H1 (cell line): ENCODE measurements at regions not wholly inside any gene's neighbourhood (a gene's known extent, or its start where the extent isn't known, plus 50 kb on each side); places are given as distances from the start of the nearest gene placed in this dataset.

Source experiments
- CTCF ChIA-PET: fragments of 300-600 bp; sonication (Branson Sonifier 250); formaldehyde crosslinking; loops from one replicate; lab custom pipeline; 2021; ENCODE audit not compliant: partially characterized antibody; lab: Charles Lee
- POLR2A ChIA-PET: fragments of 300-600 bp; sonication (Branson Sonifier 250); formaldehyde crosslinking; loops from one replicate; lab custom pipeline; 2021; ENCODE audit warnings: inconsistent platforms; ENCODE audit not compliant: partially characterized antibody; lab: Charles Lee
- DNase-seq, 2 experiments: peaks; one replicate each; pipeline versions ENCODE4 v3.0.0 to v3.0.0-alpha.2; 2010 to 2022; ENCODE audit warnings: low spot score in 2 of 2, low read depth in 1 of 2, mixed read lengths in 1 of 2
- FAIRE-seq: peaks from 2 replicates; lab custom pipeline; 2011; peaks lifted over from hg19 to GRCh38; lab: Jason Lieb, UNC
- H2AFZ ChIP-seq: 2 replicates; pipeline ENCODE4 v1.8.1; 2012; ENCODE audit warnings: low read length, inconsistent platforms
- H2AK5ac ChIP-seq: 2 replicates; pipeline ENCODE4 v1.6.1; 2013; ENCODE audit warnings: low read depth, low read length
- H2BK120ac ChIP-seq: replicated peaks from 2 replicates; pipeline ENCODE3; 2013; ENCODE audit warnings: low read depth, low read length, inconsistent platforms
- H2BK12ac ChIP-seq: 2 replicates; pipeline ENCODE4 v1.6.1; 2013; ENCODE audit warnings: low read depth, low read length
- H2BK15ac ChIP-seq: 2 replicates; pipeline ENCODE4 v1.6.1; 2013; ENCODE audit warnings: low read length
- H2BK20ac ChIP-seq: 2 replicates; pipeline ENCODE4 v1.6.1; 2013; ENCODE audit warnings: low read length
- H2BK5ac ChIP-seq: 2 replicates; pipeline ENCODE4 v1.6.1; 2013; ENCODE audit warnings: low read depth, low read length
- H3K14ac ChIP-seq: 2 replicates; pipeline ENCODE4 v1.6.1; 2013; ENCODE audit warnings: inconsistent platforms; ENCODE audit not compliant: insufficient read length
- H3K18ac ChIP-seq: 2 replicates; pipeline ENCODE4 v1.6.1; 2013; ENCODE audit warnings: low read length; ENCODE audit errors: extremely low read depth
- H3K23ac ChIP-seq: 2 replicates; pipeline ENCODE4 v1.6.1; 2013; ENCODE audit warnings: inconsistent platforms; ENCODE audit not compliant: insufficient read length
- H3K23me2 ChIP-seq: 2 replicates; pipeline ENCODE4 v1.6.1; 2013; ENCODE audit warnings: low read depth, low read length
- H3K27ac ChIP-seq: 2 replicates; pipeline ENCODE4 v1.6.1; 2011; ENCODE audit warnings: low read depth, low read length, inconsistent platforms
- H3K27me3 ChIP-seq, 4 experiments: replicated peaks in 1 of 4; 1 replicate in 1 of 4; 2 replicates in 3 of 4; pipeline versions ENCODE4 v1.6.1 to v1.8.1; 2011 to 2013; ENCODE audit warnings: low read length in 3 of 4, mild to moderate bottlenecking in 3 of 4, inconsistent platforms in 2 of 4, mixed read lengths in 2 of 4, moderate library complexity in 1 of 4; ENCODE audit not compliant: control insufficient read depth in 3 of 4, insufficient read depth in 3 of 4; ENCODE audit errors: extremely low read depth in 1 of 4
- H3K36me3 ChIP-seq, 4 experiments: 2 replicates each; pipeline versions ENCODE4 v1.6.1 to v1.8.1; 2011 to 2013; ENCODE audit warnings: mild to moderate bottlenecking in 4 of 4, low read length in 3 of 4, moderate library complexity in 2 of 4, control low read depth in 1 of 4, inconsistent platforms in 1 of 4; ENCODE audit not compliant: insufficient read depth in 4 of 4, control insufficient read depth in 2 of 4
- H3K4ac ChIP-seq: replicated peaks from 2 replicates; pipeline ENCODE3; 2013; ENCODE audit warnings: low read length, low read depth, mixed read lengths, inconsistent platforms; ENCODE audit not compliant: insufficient read length
- H3K4me1 ChIP-seq, 4 experiments: replicated peaks in 1 of 4; 1 replicate in 1 of 4; 2 replicates in 3 of 4; pipeline versions ENCODE4 v1.6.1 to v1.8.1; 2011 to 2013; ENCODE audit warnings: low read length in 3 of 4, inconsistent platforms in 2 of 4, mixed read lengths in 1 of 4; ENCODE audit not compliant: insufficient read depth in 4 of 4, control insufficient read depth in 3 of 4
- H3K4me2 ChIP-seq, 2 experiments: 2 replicates each; pipeline versions ENCODE4 v1.6.1 to v1.8.1; 2011 to 2013; ENCODE audit warnings: low read depth in 2 of 2, low read length in 2 of 2, control low read depth in 1 of 2, inconsistent platforms in 1 of 2, mild to moderate bottlenecking in 1 of 2; ENCODE audit not compliant: insufficient read depth in 1 of 2
- H3K4me3 ChIP-seq, 4 experiments: fragments of 200-600, 300-600 bp in 1 of 4; sonication (generic), shearing (Covaris generic), sonication (Bioruptor Twin) in 1 of 4; 2 replicates each; pipeline versions ENCODE4 v1.5.1 to v1.8.1; 2011 to 2016; ENCODE audit warnings: low read length in 4 of 4, low read depth in 3 of 4, control low read depth in 2 of 4, inconsistent platforms in 2 of 4, mild to moderate bottlenecking in 2 of 4, mixed read lengths in 1 of 4, moderate library complexity in 1 of 4; ENCODE audit not compliant: insufficient read depth in 2 of 4; ENCODE audit errors: extremely low read depth in 1 of 4
- H3K56ac ChIP-seq: replicated peaks from 2 replicates; pipeline ENCODE3; 2013; ENCODE audit warnings: low read depth, mild to moderate bottlenecking, mixed read lengths, low read length, inconsistent platforms; ENCODE audit not compliant: insufficient read length
- H3K79me1 ChIP-seq: 2 replicates; pipeline ENCODE4 v1.6.1; 2013; ENCODE audit warnings: low read depth, low read length, control low read depth
- H3K79me2 ChIP-seq, 2 experiments: 2 replicates each; pipeline versions ENCODE4 v1.6.1 to v1.8.1; 2012 to 2013; ENCODE audit warnings: low read length in 2 of 2, mild to moderate bottlenecking in 2 of 2, inconsistent platforms in 1 of 2; ENCODE audit not compliant: insufficient read depth in 2 of 2, control insufficient read depth in 1 of 2
- H3K9ac ChIP-seq, 4 experiments: replicated peaks in 1 of 4; 1 replicate in 1 of 4; 2 replicates in 3 of 4; pipeline versions ENCODE4 v1.6.1 to v1.8.1; 2011 to 2013; ENCODE audit warnings: low read depth in 3 of 4, low read length in 3 of 4, control low read depth in 2 of 4, mild to moderate bottlenecking in 2 of 4, moderate library complexity in 2 of 4, inconsistent platforms in 1 of 4; ENCODE audit errors: extremely low read depth in 1 of 4
- H3K9me3 ChIP-seq, 2 experiments: 2 replicates each; pipeline versions ENCODE4 v1.6.1 to v1.8.1; 2012 to 2013; ENCODE audit warnings: mild to moderate bottlenecking in 2 of 2, moderate library complexity in 2 of 2, control low read depth in 1 of 2, inconsistent platforms in 1 of 2, low read depth in 1 of 2, low read length in 1 of 2, mixed read lengths in 1 of 2; ENCODE audit not compliant: insufficient read depth in 2 of 2
- H4K20me1 ChIP-seq, 2 experiments: replicated peaks in 1 of 2; 2 replicates each; pipeline versions ENCODE3 to v1.8.1; 2011 to 2013; ENCODE audit warnings: inconsistent platforms in 2 of 2, low read length in 2 of 2, mild to moderate bottlenecking in 1 of 2; ENCODE audit not compliant: insufficient read depth in 2 of 2, control insufficient read depth in 1 of 2
- H4K5ac ChIP-seq: 2 replicates; pipeline ENCODE4 v1.6.1; 2013; ENCODE audit warnings: low read length, low read depth, mixed read lengths, inconsistent platforms; ENCODE audit not compliant: insufficient read length
- H4K8ac ChIP-seq: 2 replicates; pipeline ENCODE4 v1.8.0; 2013; ENCODE audit warnings: mild to moderate bottlenecking, moderate library complexity, low read length, inconsistent platforms; ENCODE audit not compliant: insufficient read depth; ENCODE audit errors: extremely low read depth
- H4K91ac ChIP-seq: replicated peaks from 2 replicates; pipeline ENCODE3; 2013; ENCODE audit warnings: low read length, mixed read lengths, inconsistent platforms; ENCODE audit not compliant: insufficient read length
- BRCA1 ChIP-seq: IDR thresholded peaks from 2 replicates; pipeline ENCODE4 v1.6.1; 2012; ENCODE audit warnings: low read depth, low read length, improper control_type of control experiment
- CREB1 ChIP-seq: IDR thresholded peaks from 2 replicates; pipeline ENCODE4 v1.6.1; 2012; ENCODE audit warnings: inconsistent platforms
- EGR1 ChIP-seq: IDR thresholded peaks from 2 replicates; pipeline ENCODE4 v1.6.1; 2011; ENCODE audit warnings: low read depth, low read length, borderline replicate concordance
- FOSL1 ChIP-seq: IDR thresholded peaks from 2 replicates; pipeline ENCODE4 v1.6.1; 2011; ENCODE audit warnings: mild to moderate bottlenecking, low read depth, low read length, moderate library complexity; ENCODE audit not compliant: insufficient read depth
- NRF1 ChIP-seq: IDR thresholded peaks from 2 replicates; pipeline ENCODE4 v1.6.1; 2011; ENCODE audit warnings: mild to moderate bottlenecking, low read depth, low read length, improper control_type of control experiment
- SAP30 ChIP-seq: fragments of 300-600 bp; sonication (generic); IDR thresholded peaks from 2 replicates; pipeline ENCODE4 v1.7.1; 2012; ENCODE audit warnings: low read length, moderate library complexity, mild to moderate bottlenecking, inconsistent platforms; ENCODE audit not compliant: insufficient read depth, insufficient replicate concordance
- SP4 ChIP-seq: IDR thresholded peaks from 2 replicates; pipeline ENCODE4 v1.6.1; 2012; ENCODE audit warnings: low read length, inconsistent platforms
- WGBS, 2 experiments: shearing (Covaris generic) in 1 of 2; methylation state at CpG; one replicate each; pipeline versions ENCODE4 v1.1.6 to v1.1.7; 2013 to 2015; ENCODE audit warnings: low lambda C conversion rate in 2 of 2, mixed read lengths in 2 of 2, inconsistent platforms in 1 of 2, low coverage in 1 of 2, missing lambda C conversion rate in 1 of 2; ENCODE audit not compliant: insufficient replicate concordance in 2 of 2, insufficient coverage in 1 of 2, insufficient read length in 1 of 2; ENCODE audit errors: extremely low coverage in 1 of 2, missing lambda C conversion rate in 1 of 2; 5-methylcytosine and 5-hydroxymethylcytosine counted together
- TF ChIP-seq, protein P1 (sequence below): IDR thresholded peaks from 2 replicates; pipeline ENCODE4 v1.6.1; 2012; ENCODE audit warnings: inconsistent platforms

DNA sequence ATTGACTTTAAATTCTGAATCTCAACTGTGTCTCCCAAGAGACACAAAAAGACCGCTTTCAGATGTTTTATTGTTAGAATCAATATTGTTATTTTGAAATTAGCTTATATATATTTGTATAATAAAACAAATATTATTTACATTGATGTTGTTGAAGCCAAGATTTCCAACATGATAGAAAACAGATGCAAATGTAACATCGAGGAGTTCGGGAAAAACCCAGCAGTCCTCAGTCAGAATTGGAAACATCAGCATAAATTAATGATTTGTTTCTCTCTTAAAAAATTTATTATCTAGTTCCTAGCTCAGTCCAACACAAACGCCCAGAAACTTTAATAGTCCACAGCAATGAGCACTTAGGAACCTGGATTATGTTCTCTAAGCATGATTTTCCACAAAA lies 1330.4 kb downstream of the TBC1D22A start:
- FAIRE-seq, result no peak
- no peak overlapping the region for H4K8ac ChIP-seq
- no peaks in the 10 kb centered on the region for H3K79me1 ChIP-seq
- WGBS, 2 experiments, result 94% methylated on average over 4 of the region's 4 CpGs; no CpG with 5 or more reads in 1 of the 2 experiments
- ChIA-PET POLR2A (no interaction called here), CTCF (interaction anchor here (1.0 kb wide), 1 partner anchor 10 kb away, joined by 4 read pairs; no protein-coding TSS in a partner anchor)
- H2BK120ac ChIP-seq, result no peak overlapping the region
- H3K23ac ChIP-seq, result no peak overlapping the region
- no peaks in the 10 kb centered on the region for H3K36me3 ChIP-seq
- no peak overlapping the region for H3K4me2 ChIP-seq
- no peaks in the 10 kb centered on the region for H3K27me3 ChIP-seq
- H3K27ac ChIP-seq, result no peak overlapping the region
- no peak overlapping the region for H4K91ac ChIP-seq
- H3K56ac ChIP-seq, result no peak overlapping the region
- no peak overlapping the region for H3K18ac ChIP-seq
- no peak for DNase-seq
- no peaks in the 10 kb centered on the region for H3K23me2 ChIP-seq
- H4K20me1 ChIP-seq, result no peaks in the 10 kb centered on the region
- no peaks in the 10 kb centered on the region for H3K79me2 ChIP-seq
- H2AFZ ChIP-seq, result no peak overlapping the region
- no peak overlapping the region for H2BK20ac ChIP-seq
- H2BK12ac ChIP-seq, result no peak overlapping the region
- H3K4me1 ChIP-seq, result peaks cover 0 to 12% (median 0%) of the 10 kb centered on the region in 4 experiments; a peak in 2 of 7 replicates
- H2BK15ac ChIP-seq, result no peak overlapping the region
- no peak overlapping the region for H3K9ac ChIP-seq
- no peak overlapping the region for H2BK5ac ChIP-seq
- no peak overlapping the region for H3K4ac ChIP-seq
- TF ChIP-seq NRF1 (no peak), SAP30 (no peak), EGR1 (no peak), SP4 (no peak), CREB1 (no peak), FOSL1 (no peak), BRCA1 (no peak)
- TF ChIP-seq, protein P1, sequence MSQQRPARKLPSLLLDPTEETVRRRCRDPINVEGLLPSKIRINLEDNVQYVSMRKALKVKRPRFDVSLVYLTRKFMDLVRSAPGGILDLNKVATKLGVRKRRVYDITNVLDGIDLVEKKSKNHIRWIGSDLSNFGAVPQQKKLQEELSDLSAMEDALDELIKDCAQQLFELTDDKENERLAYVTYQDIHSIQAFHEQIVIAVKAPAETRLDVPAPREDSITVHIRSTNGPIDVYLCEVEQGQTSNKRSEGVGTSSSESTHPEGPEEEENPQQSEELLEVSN, result no peak
- H3K9me3 ChIP-seq, result no peaks in the 10 kb centered on the region
- H2AK5ac ChIP-seq, result no peak overlapping the region
- H4K5ac ChIP-seq, result no peak overlapping the region
- no peak overlapping the region for H3K14ac ChIP-seq
- no peak overlapping the region for H3K4me3 ChIP-seq
